GM12892 (cell line): ENCODE measurements at regions not wholly inside any gene's neighbourhood (a gene's known extent, or its start where the extent isn't known, plus 50 kb on each side); places are given as distances from the start of the nearest gene placed in this dataset.
"Not testable (repeated sequence)": the region's sequence is repeated elsewhere in the genome, so short reads cannot be mapped to it uniquely, and the experiment has no call there.

Experiments
- DNase-seq: peaks from one replicate; pipeline ENCODE4 v3.0.0; 2011; ENCODE audit not compliant: insufficient read length
- FAIRE-seq: peaks from 2 replicates; lab custom pipeline; 2011; peaks lifted over from hg19 to GRCh38; lab: Jason Lieb, UNC
- POLR2A ChIP-seq: IDR thresholded peaks from 2 replicates; pipeline ENCODE4 v1.6.1; 2011; ENCODE audit warnings: low read depth, low read length, control low read depth
- POLR2AphosphoS5 ChIP-seq: IDR thresholded peaks from 2 replicates; pipeline ENCODE4 v1.6.1; 2011; ENCODE audit warnings: low read depth, low read length, control low read depth
- TAF1 ChIP-seq: IDR thresholded peaks from 2 replicates; pipeline ENCODE4 v1.6.1; 2011; ENCODE audit warnings: low read depth, mild to moderate bottlenecking, control low read depth, low read length, borderline replicate concordance

DNA sequence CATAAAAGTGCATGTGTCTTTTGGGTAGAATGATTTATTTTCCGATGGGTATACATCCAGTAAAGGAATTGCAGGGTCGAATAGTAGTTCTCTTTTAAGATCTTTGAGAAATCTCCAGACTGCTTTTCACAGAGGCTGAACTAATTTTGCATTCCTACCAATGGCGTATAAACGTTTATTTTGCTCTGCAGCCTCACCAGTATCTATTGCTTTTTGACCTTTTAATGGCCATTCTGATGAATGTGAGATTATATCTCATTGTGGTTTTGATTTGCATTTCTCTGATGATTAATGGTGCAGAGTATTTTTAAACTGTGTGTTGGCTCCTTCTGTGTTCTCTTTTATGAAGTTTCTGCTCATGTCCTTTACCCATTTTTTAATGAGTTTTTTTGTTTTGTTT is 1020.1 kb downstream of the NXPH1 start:
- TF ChIP-seq POLR2A (no peak), TAF1 (no peak), POLR2AphosphoS5 (no peak)
- no peak for DNase-seq
- no peak for FAIRE-seq

DNA sequence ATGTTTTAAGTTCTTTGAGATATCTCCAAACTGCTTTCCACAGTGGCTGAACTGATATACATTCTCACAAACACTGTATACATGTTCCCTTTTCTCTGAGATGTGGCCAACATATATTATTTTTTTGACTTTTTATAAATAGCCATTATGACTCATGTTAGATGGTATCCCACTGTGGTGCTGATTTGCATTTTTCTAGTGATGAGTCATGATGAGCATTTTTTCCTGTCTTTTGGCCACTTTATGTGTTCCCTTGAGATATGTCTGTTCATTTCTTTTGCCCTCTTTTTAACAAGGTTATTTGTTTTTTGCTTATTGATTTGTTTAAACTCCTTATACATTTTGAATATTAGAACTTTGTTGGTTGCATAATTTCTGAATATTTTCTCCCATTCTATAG is 1055.1 kb downstream of the NXPH1 start:
- FAIRE-seq (no peak), DNase-seq (no peak)
- TF ChIP-seq POLR2AphosphoS5 (no peak), TAF1 (no peak), POLR2A (no peak)

DNA sequence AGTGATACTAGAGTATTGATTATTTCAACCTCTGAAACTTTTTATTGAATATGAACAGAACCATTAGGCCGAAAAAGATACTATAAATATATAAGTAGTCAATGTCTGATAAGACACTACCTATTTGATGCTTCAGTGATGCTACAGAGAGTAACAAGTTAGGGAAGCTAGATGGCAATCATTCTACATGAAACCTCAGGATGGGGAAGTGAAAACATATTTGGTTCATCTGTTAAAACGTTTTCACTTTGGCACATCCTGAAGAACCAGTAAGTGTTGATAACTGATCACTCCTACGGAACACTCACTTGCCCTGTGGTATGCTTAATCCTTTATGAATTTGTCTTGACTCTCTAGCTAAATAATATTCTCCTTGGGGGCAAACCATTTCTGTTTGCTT is 1064.9 kb downstream of the NXPH1 start:
- no peak for TF ChIP-seq TAF1
- DNase-seq (no peak), FAIRE-seq (no peak)

DNA sequence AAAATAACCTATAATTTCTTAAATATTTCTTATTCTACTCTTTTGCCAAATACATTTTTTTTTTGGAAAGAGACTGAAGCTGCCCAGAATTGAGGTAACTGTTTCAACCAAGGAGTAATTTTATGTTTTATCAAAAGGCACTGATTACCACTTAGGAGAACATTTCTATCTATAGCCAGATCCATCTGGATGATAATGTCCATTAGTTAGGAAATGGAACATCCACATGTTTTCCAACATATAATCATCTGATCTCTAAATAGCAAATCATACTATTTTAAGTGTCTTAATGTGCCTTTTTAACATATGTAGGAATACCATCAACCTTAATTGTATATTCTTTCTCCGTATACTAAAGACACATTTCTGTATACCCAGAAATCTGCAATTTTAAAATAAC is 1068.9 kb downstream of the NXPH1 start:
- TF ChIP-seq POLR2A (no peak), POLR2AphosphoS5 (no peak), TAF1 (no peak)
- DNase-seq (no peak), FAIRE-seq (no peak)

DNA sequence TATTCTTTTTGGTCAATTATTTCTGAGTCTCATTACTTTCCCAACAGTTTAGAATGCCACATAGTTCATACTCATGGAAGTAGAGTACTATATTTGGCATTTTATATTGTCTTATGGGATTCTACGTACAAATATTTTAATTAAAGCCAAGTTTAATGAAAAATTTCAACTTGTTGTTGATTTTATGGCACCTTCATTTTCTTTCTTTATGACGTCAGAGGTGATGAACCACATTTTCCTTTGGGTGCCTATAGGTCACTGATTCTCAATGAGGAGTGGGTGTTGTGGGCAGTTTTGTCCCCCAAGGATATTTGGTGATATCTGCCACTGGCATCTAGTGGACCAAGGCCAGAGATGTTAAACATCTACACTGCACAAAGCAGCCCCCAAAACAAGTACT is 1071.3 kb downstream of the NXPH1 start:
- FAIRE-seq = no peak
- no peak for TF ChIP-seq POLR2A
- no peak for TF ChIP-seq TAF1
- TF ChIP-seq POLR2AphosphoS5 = no peak
- no peak for DNase-seq

DNA sequence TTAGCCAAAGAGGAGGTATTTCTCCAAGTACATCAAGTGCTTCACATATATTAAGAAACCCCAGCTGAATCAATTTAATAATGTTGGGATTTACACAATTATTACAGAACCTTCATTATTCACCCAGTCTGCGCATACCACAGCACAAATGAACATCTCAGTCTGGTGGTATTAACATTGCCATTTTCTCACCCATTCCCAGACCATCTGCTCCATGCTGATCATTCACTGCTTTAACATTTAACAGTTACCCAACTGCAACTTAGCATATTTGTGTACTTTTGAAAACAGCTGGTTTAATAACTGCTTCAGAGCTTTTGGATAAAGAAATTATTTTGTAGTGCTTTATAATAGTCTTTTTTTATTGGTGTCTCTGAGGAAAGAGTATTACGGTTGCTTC is 1072.1 kb downstream of the NXPH1 start:
- FAIRE-seq (no peak), DNase-seq (no peak)
- TF ChIP-seq POLR2A = no peak
- no peak for TF ChIP-seq TAF1
- TF ChIP-seq POLR2AphosphoS5 = no peak

DNA sequence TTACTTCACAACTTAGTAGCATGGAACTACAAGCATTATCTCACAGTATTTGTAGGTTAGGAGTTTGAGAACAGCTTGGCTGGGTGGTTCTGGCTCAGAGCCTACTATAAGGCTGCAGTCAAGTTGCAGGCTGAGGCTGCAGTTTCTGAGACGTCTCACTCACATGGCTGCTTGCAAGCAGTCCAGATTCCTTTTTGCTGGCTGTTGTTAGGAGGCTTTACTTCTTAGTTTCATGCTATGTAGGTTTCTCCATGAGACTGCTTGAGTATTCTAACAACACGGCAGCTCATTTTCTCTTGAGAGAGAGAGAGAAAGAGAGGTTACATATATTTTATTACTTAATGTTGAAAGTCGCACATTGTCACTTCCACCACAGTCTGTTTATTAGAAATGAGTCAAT is 1073.9 kb downstream of the NXPH1 start:
- TF ChIP-seq POLR2A (no peak), POLR2AphosphoS5 (no peak), TAF1 (no peak)
- DNase-seq (no peak), FAIRE-seq (no peak)

DNA sequence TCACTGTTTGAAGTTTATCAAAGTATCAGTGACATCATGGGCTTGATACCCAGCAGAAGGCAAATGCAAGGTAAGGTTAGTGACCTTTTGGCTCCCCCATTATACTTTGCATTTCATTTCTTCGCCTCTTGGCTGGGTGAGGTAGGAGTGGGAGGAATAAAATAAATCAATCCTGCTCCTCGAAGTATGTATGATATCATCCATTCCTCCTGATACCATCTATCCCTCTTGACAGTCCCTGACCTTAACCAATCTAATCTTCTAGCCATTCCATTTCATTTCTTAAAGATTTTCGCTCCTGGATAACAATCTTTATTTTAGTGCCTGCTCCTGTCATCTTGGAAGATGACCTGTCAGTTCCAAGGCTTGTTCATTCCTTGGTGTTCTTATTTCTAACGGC is 1083.3 kb downstream of the NXPH1 start:
- no peak for FAIRE-seq
- no peak for DNase-seq
- no peak for TF ChIP-seq TAF1
- no peak for TF ChIP-seq POLR2AphosphoS5
- TF ChIP-seq POLR2A = no peak

DNA sequence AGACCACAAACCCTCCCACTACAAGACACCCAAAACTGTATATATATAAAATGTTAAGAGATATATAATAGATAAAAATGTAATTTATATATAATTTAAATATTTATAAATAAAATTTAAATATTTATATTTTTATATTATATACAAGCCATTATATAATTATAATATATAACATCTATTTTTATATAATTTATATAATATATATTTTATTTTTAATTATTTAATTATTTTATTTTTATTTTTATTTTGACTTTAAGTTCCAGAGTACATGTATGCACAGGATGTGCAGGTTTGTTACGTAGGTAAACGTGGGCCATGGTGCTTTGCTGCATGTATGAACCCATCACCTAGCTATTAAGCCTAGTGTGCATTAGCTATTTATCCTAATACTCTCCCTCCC is 1090.2 kb downstream of the NXPH1 start:
- FAIRE-seq = no peak
- DNase-seq = no peak
- TF ChIP-seq POLR2A (no peak), TAF1 (no peak), POLR2AphosphoS5 (no peak)

DNA sequence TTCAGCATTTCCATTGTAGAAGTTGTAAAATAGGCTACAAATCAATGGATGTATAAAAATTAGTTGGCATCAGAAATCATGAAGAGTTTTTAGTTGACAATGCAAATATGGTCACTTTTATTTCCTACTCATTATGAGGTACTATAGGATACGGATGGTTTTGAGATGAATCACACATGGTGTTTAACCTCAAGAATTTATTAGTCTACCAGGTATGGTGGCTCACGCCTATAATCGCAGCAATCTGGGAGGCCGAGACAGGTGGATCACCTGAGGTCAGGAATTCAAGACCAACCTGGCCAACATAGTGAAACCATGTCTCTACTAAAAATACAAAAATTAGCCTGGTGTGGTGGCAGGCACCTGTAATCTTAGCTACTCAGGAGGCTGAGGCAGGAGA is 1119.0 kb downstream of the NXPH1 start:
- not testable (repeated sequence) for FAIRE-seq, DNase-seq

DNA sequence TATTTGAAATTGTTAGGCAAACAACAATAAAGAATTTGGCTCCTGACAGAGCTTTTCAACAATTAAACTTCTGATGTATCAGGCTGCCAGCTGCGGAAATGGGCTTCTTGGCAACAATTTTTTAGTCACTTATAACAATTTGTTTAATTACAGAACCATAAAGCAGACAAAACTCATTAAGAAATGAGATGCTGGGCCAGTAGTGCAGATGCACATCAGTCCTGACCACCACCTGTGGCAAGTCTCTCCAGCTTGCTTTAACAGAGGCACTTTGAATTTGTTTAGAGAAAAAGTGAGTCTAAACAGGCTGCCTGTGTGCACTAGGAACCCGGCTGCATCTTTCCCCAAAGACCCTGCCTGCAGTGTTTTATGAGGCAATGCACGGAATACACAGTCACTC is 1124.4 kb downstream of the NXPH1 start:
- TF ChIP-seq POLR2AphosphoS5 (no peak), POLR2A (no peak), TAF1 (no peak)
- DNase-seq = no peak
- FAIRE-seq = no peak

DNA sequence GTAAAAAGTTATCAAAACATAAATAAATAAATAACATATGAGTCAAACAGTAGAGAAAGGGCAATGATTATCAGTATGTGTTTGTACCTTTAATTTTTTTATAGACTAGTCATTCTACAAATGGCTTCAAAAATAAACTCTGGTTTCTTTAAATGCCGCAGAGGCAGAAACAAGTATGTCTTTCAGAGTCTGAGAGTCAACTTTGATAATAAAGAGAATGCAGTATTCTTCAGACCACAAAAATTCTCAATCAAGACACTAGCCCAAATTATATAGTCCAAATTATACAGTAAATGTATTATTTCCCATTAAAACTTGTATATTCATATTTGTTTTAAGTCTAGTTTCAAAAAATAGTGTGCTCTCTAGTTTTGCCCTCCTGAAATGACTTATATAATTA is 1142.3 kb downstream of the NXPH1 start:
- TF ChIP-seq TAF1 = no peak
- TF ChIP-seq POLR2AphosphoS5 = no peak
- no peak for TF ChIP-seq POLR2A
- DNase-seq = no peak
- no peak for FAIRE-seq

DNA sequence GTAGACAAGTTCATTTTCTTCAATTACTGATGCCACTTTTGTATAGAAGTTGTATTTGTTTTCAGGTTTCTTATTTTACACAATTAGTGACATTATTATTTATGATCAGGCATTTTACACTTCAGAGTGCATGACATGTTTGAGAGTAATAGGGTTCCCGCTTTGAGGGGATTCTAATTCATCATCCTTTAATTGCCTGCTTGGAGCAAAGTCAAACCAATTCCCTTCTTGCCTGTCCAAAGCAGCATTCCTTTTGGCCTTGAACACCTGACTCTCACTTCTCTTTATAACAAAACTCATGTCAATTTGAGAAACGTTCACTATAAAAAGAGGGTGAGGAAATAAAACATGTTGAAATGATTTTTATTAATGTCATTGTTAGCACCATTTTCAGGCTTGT is 1149.4 kb downstream of the NXPH1 start:
- no peak for FAIRE-seq
- TF ChIP-seq POLR2A (no peak), POLR2AphosphoS5 (no peak), TAF1 (no peak)
- no peak for DNase-seq

DNA sequence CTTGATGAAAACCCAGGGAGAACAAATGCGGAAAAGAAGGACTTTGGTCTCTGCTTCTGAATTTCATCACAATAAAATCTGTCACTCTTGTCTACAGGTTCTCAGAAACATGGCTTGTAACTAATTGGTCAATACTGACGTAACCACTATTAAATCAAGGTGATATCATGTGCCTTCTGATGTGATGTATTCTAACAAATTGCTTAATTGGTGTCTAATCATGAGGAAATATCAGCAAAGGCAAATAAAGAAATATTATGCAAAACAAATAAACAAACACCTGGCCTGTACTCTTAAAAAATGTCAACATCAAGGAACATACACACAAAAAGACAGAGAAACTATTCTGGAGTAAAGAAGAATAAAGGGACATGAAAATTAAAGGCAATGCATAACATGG is 1165.0 kb downstream of the NXPH1 start:
- DNase-seq = no peak

More for the DNA sequence above, 1165.0 kb downstream of the NXPH1 start:
- FAIRE-seq = no peak
- TF ChIP-seq POLR2A = no peak
- no peak for TF ChIP-seq POLR2AphosphoS5
- TF ChIP-seq TAF1 = no peak
